Right renal pelvis (tissue), 4 donors: ENCODE measurements at regions not wholly inside any gene's neighbourhood (a gene's known extent, or its start where the extent isn't known, plus 50 kb on each side); places are given as distances from the start of the nearest gene placed in this dataset.
"Not testable (repeated sequence)": the region's sequence is repeated elsewhere in the genome, so short reads cannot be mapped to it uniquely, and the experiment has no call there.

ENCODE experiments used
- DNase-seq, 4 donors: peaks; one replicate each; pipeline ENCODE4 v3.0.0-alpha.2; 2013; ENCODE audit warnings: low read depth in 4 of 4, low spot score in 3 of 4, missing footprints in 1 of 4

DNA sequence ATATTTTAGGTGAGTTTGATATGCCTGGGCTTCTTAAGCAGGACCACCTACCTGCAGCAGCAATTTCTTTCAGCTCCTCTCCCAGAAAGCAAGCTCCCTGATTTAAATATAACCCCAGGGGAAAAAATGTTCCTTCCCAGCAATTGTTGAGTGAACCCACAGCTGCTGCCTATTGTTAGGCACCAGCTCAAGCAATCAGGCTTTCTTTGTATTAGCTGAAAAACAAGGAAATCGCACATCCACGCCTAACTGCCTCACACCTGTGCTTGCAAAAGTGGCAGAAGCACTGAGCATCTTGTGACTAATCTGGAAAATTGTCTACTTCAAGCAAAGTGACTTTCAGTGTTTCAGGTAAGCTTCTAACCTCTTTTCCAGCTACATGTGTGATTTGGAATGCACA lies 432.2 kb downstream of the SMARCA1 start:
- no peak for DNase-seq

DNA sequence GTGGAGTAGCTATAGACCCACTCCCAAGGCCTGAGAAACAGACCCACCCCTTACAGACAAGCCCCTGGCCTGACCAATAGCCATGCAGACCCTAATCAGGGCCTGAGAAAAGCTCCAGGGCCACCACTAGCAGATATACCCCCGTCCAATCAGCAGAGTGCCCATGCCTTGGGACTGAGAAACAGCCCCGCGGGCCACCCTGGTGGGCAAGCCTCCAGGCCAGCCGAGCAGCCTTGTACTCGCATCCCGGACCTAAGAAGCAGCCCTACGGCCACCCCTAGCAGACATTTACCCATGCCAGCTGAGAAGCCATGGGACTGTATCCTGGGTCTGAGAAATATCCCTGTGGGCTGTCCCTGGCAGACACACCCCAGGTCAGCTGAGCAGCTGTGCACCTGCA lies 436.5 kb downstream of the SMARCA1 start:
- no peak for DNase-seq

DNA sequence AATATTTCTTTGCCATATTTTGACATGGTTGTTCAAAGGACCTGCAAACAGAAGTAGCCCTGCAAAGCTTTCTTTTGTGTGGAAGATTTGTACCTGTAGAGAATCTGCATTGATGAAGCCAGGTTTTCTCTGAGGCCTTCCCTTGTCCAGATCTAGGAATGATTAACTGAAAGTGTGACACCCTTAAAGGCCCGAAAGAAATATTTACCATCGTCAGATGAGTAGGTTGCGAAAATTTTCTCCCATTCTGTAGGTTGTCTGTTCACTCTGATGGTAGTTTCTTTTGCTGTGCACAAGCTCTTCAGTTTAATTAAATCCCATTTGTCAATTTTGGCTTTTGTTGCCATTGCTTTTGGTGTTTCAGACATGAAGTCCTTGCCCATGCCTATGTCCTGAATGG lies 439.0 kb downstream of the SMARCA1 start:
- not testable (repeated sequence) for DNase-seq

DNA sequence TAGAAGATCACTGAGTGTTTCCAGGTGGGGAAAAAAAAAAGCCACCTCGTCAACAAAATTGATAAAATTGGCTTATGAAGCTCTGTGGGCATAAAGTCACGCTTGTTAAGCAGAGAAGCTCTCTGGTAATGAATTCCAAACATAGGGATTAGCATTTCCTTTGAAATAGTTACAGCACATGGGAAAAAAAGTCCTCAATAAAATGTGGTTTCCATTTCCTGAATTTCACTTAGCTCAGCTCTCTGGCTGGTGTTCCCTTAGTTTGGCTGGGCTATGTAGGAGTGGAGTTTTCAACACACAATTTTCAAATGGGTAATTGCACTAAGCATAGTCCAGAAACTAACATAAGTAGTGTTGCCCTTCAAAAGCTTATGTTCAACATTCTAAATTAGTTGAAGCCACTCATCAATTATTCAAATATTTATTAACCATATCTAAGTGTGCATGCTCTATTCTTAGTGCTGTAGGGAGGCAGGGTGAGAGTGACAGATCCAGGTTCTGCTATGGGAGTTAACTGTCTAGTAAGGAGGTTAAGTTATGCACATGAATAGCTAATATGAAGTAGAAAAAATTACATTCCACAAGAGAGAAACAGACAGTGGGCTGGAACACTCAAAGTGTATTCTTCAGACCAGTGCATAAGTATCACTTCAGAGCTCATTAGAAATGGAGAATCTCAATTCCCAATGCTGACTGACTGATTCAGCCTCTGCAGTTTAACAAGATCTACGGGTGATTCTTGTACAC lies 445.7 kb downstream of the SMARCA1 start:
- no peak for DNase-seq

DNA sequence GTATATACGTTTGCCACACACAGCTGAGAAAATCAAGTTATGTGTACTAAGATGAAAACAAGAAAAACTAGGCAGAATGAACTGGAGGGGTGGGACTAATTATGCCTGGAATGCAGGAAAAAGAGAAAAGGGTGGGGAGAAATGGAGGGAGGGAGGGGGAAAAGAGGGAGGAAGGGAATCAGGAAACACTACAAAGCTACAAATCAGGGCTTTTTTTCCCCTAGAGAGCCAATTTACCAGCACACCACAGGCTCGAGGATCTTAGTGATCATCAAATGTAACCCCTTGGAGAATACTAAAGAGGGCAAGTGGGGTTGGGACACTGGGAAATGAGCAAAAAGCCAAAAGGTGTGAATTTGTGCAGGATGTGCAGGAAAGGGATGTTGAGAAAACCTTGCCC lies 451.9 kb downstream of the SMARCA1 start:
- DNase-seq = no peak

DNA sequence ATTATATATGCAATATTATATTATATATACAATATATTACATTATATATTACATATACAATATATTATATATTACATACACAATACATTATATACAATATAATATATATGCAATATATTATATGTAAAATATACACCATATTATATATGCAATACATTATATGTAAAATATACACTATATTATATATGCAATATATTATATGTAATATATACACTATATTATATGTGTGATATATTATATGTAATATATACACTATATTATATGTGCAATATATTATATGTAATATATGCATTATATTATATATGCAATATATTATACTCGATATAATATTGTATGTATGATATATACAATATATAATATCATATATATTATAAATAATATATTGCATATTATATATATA lies 457.4 kb downstream of the SMARCA1 start:
- no peak for DNase-seq

DNA sequence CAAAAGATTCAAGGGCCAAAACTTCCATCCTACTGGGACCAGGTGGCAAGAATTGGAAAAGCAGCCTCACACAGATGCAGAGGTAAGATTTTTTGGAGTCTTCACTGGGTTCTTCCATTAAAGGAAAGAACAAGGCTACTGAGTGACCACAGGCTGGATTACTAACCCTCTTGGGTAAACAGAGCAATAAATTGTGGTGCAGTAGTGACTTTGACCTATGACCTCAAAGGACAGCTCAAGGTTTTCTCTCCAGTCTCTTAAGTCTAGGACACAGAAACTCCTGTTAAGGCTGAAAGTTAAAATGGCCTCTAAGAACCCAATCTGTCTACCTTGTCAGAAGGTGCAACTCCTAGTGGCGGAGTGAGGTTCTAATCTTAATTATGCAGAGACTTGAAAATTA lies 464.9 kb downstream of the SMARCA1 start:
- DNase-seq = no peak

DNA sequence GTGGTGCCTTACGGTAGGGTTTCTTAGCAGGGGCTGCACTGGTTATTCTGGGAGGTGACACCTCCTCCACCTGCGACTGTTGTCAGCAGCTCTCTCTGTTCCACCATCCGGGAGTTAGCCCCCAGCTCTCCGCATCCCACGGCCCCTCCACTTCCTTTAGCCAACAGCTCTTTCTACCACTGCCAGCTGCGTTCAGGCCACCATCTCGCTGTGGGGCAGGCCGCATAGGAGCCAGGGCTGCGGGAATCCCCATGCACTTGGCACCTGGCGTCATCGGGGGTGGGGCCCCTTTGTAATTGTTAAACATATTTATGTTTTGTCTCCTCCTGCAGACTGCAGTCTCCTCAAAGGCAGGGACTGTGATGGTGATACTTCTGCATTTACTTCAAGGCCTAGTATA lies 480.2 kb downstream of the SMARCA1 start:
- DNase-seq = no peak

DNA sequence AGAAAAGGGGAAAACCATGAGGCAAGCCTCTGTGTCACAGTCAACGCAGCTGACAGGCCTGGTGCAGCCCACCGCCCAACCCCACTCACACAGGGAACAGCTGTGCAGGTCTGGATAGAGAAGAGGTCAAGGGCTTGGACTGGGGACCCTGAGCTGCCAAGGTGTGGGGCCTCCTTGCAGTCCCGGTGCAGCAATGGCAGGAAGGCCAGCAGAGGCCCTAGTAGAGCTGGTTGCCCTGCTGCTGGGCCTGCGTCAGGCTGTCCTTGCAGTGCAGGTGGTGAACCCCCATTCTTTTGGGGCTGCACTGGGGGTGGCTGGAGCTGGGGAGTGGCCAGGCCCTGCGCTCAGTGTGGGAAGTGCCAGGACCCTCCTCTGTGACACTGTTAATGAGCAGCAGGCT lies 482.0 kb downstream of the SMARCA1 start:
- DNase-seq = no peak

DNA sequence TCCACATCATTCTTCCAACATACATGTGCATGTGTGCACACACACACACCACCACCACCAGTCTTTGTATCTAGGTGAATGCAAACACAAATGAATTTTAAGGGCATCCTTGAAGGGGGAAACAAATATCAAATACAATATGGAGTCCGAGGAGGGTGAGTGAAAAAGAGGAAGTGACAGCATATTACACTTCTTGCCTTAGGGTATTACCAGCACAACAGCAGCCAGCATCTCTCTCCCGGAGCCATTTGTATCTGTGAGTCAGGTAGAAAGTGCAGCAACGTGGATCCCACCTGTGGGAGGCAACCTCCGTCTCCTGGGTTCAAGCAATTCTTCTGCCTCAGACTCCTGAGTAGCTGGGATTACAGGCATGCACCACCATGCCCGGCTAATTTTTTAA lies 483.2 kb downstream of the SMARCA1 start:
- no peak for DNase-seq

DNA sequence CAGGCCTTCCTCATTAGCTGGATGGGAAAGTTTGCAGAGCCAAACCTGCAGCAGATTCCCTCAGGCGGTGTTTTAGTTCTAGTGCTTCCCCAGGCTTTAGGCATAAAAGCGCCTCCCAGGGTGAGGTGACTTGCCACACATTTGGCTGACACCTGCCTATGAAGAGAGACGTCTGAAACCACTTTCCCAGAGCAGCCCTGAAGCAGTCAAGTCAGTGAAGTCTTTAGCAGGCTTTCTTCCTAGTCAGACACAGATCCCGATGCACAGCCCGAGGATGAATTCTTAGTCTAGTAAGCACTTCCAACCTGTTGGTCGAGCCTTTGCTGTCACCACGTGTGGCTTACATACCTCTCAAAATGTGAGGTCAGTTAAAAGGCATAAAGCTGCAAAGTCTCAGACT lies 484.1 kb downstream of the SMARCA1 start:
- no peak for DNase-seq

DNA sequence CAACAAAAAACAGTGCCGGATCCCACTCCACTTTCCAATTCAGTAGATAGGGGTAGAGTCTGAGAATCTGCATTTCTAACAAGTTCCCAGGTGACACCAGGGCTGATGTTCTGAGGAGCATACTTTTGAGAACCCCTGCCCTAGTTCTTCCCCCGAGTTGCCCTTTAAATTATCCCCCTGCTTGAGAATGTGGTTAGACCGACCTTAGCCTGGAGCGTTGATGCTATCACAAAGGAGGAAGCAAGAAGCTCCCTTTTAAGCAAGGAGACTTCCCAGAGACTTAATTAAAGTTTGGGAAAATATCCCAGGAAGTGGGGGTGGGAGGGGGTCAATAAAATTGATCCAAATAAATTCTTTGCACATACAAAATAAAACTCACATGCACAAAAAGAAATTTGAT lies 485.9 kb downstream of the SMARCA1 start:
- no peak for DNase-seq

DNA sequence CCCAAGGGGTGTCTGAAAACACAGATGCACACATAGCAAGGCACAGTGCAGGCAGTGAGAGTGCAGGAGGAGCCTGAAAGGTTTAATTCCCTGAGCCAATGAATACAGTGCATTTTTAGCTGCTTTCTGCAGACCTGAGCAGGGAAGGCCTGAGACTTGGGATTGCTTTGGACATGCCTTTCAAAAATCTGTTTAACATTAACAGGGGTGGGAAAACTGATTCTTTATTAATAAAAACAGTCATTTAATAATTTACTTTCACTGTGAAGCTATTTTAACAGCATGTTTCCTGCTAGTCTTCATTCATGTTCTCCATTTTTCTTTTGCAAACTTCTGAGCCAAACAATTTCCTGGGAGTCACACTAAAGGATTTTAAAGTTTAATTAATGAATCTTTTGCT lies 488.1 kb downstream of the SMARCA1 start:
- no peak for DNase-seq

DNA sequence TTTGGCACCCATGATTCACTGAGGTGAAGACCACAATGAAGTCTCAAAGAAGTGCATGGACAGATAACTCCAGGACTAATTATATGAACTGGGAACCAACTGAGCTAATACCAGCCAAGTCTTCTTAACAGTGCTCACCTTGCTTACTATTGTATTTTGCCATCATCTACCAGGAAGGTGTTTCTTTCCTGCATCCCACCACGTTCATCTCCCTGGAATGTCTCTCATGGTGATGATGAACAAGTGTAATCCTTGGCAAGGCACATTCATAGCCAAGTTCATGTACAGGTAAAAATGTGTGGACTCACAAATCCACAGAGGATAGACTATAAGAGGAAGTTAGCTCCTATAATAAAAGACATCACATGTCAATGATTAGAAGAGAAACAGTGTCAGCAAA lies 489.1 kb downstream of the SMARCA1 start:
- no peak for DNase-seq

DNA sequence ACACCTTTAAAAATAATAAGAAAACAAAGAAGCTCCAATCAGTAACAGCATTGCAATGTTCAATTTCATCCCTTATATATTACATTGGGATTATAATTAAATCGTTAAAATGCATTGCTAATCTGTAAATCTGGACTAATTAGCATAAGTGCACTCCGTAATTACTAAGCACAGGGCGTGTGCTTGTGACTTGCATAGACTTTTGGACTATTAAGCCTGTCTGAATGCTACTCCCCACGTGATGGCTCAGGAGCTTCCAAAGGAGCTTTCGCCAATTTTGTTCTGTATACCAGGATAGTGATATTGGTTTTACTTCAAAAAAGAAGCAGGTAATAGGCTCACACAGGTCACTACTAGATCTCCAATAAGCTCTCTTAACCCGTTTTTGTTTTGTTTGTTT lies 497.1 kb downstream of the SMARCA1 start:
- no peak for DNase-seq

DNA sequence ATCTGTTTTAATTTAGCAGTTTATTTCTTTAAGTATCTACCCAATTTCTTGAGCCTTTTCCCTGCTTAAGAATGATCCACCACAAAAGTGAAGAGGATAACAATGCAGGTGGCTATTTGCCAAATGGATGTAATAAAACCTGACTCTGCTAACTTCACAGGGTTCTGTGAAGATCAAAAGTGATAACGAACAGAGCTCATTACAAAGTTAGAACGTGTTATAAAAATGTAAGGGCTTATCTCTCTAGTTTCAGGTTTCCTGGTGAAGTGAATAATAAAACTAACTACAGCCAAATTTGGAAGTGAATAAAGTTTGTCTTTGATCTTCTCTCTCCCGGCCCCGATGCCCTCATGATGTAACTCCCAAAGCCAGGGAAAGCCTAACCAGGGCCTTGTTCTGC lies 497.9 kb downstream of the SMARCA1 start:
- no peak for DNase-seq

DNA sequence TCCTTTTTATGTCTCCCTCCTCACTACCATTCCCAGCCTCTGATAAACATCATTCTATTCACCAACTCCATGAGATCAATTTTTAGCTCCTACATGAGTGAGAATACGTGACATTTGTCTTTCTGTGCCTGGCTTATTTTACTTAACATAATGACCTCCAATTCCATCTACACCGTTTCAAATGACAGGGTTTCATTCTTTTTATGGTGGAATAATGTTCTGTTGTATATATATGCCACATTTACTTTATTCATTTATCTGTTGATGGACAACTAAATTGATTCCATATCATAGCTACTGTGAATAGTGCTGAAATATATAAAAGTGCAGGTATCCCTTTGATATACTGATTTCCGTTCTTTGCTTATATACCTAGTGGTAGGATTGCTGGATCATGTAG lies 503.9 kb downstream of the SMARCA1 start:
- no peak for DNase-seq

DNA sequence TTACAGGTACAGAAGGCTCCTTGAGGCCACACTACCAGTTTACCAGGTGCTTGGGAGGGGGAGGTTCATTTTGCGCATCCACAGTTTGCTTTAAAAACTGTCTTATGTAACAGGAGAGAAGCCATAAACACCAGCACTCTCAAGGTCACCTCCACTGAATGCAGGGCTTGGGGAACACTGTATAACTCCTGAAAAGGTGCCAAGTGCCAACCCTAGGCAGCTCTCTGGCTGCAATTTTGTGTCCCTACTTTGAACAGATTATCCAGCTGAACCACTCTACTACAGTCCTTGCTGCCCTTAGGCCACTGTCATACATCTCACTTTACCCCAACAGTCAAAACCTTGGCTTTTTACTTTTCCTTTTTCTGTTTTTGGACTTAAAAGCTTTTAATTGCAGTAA lies 507.9 kb downstream of the SMARCA1 start:
- DNase-seq = no peak

DNA sequence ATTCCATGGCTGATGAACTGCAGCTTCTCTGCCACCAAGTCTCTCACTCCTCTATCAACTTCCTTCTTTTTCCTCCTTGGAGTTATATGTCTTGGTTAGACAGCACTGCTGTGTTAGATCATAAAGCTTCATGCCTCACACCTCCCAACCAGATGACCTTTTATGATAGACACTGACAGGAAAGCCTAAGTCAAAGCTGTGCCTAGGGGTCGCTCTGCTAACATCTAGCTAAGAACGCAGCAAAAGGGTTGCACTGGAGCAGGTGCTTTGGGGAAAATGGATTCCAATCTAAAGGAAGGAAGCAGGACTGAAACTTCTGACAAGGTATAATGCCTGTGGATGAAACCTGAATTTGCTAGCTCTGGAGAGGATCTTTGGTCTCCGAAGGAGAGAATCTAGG lies 509.7 kb downstream of the SMARCA1 start:
- DNase-seq = no peak

DNA sequence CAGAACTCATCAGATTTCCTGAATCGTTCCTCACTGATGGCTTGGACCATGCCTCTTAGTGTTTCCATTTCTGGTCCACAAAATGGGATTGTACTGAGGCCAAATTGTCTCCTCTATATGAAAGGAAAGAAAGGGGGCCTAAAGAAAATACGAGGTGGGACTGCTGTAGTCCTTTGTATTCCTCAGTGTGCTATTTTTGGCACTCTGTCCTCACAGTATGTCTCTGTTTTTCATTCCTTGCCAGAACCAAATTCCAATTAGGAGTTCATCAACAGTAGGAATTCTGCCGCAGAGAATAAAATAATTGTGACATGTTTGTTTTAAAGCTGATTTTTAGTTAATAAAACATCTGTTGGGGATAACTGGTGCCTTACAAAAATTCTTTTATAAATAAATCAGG lies 515.7 kb downstream of the SMARCA1 start:
- no peak for DNase-seq

DNA sequence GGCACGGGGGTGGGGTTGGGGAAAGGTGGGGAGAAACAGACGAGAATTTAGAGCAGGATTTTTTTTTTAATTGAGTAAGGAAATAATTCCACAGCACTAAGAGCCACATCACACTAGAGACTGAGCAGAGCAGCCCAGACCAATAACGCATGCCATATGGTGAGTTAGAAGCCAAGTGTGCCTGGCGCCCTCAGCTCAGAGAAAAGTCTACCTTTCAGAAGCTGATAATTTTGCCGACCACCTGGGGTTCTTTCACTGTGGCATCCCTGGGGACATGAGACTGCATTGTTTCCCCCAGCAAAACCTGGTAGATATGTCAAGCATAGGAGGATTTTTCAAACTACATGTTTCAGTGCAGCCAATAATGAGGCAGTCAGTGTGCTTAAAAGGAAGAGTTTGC lies 516.8 kb downstream of the SMARCA1 start:
- no peak for DNase-seq

DNA sequence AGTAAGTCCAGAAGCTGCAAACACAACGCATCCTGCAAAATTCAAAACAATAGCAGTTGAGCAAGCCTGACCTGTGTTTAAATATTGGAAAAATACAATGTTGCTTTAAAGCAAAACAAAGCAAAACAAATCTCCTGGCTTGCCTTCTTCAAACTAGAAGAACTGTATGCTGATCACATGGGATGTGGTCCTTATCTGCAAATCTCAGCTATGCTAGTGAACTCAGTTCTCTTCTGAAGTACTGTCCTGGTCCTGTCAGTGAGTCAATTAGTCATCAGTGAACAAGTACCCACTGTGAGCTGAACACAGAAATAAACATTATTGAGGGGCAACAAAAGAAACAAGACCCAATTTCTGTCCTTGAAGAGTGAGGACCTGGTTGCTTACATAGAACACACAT lies 522.5 kb downstream of the SMARCA1 start:
- no peak for DNase-seq

DNA sequence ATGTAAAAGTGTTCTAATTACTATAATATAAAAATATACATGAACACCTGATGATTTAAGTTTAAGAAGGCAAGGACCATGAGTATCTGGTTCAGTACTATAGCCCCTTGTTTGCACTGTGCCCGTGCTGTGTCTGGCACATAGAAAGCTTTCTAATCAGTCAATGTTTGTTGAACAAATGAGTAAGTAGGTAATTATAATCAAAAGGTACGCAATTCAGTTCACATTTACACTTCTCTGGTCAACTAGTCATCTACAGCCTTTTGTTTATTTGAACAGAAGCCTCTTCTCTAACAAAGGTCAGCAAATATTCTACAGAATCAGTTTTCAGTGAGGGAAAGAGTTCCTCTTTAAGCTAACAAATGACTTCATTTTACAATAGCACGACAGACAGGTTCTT lies 523.3 kb downstream of the SMARCA1 start:
- no peak for DNase-seq
